GM12874 (cell line): ENCODE measurements at regions not wholly inside any gene's neighbourhood (a gene's known extent, or its start where the extent isn't known, plus 50 kb on each side); places are given as distances from the start of the nearest gene placed in this dataset.

Source experiments
- CTCF ChIP-seq: IDR thresholded peaks from 2 replicates; pipeline ENCODE4 v1.5.1; 2011; ENCODE audit warnings: low read depth, mild to moderate bottlenecking, control low read depth, low read length, moderate library complexity; ENCODE audit not compliant: insufficient read depth

- no peak for TF ChIP-seq CTCF
Measured at GRCh38 chr7:121466455-121466854, 70.3 kb upstream of the FAM3C start.

- no peak for TF ChIP-seq CTCF
Measured at GRCh38 chr7:121459148-121459547, 63.0 kb upstream of the FAM3C start.

GRCh38 chr7:121456785-121457359, 60.8 kb upstream of the FAM3C start:
- no peak for TF ChIP-seq CTCF

GRCh38 chr7:121456015-121456414, 59.9 kb upstream of the FAM3C start:
- no peak for TF ChIP-seq CTCF

DNA sequence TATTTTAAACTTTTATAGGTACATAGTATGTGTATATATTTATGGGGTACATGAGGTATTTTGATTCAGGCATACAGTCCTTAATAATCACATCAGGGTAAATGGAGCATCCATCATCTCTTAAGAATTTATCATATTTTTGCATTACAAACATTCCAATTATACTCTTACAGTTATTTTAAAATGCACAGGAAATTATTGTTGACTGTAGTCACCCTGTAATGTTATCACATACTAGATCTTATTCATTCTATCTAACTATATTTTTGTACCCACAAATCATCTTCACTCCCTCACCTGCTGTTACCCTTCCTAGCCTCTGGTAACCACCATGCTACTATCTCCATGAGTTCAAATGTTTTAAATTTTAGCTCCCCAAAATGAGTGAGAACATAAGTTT, 56.3 kb upstream of the FAM3C start:
- no peak for TF ChIP-seq CTCF

DNA sequence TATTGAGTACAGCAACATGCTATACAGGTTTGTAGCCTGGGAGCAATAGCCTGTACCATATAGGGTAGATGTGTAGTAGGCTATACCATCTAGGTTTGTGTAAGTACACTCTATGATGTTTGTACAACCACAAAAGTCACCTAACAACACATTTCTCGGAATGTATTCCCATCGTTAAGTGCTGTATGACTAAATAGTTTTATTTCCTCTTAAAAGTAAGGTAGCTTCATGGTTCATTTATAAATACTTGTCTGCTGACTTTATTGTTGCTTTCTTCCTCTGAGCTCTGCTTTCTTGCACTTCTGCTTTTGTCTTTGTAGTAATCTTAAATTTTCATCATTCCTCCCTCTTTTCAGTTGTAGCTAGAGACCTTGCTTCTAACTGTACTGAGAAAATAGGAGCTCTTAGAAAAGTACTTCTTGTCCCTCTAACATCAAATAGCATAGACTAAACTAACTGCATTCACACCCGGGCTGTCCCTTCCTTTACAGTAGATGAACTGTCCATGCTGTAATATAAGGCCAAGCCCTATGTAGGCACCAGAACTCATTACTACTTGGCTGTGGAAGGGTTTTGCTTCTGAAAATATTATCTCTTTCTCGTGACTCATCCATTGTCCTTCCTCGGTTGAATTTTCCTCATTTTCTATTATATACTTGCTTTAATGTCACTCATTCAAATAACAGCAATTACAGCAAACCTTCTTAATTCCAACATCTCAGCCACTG, 55.4 kb upstream of the FAM3C start:
- TF ChIP-seq CTCF: no peak

GRCh38 chr7:121450631-121451198, 54.6 kb upstream of the FAM3C start:
- TF ChIP-seq CTCF: no peak
